DMS114 treated with DMSO at 0.1 percent for 48 hours (cell line): ENCODE measurements at regions not wholly inside any gene's neighbourhood (a gene's known extent, or its start where the extent isn't known, plus 50 kb on each side); places are given as distances from the start of the nearest gene placed in this dataset.
A peak's percentile ranks its signal among the peaks of the same experiment; 100 is the strongest.

Experiments used
- DNase-seq: peaks from one replicate; lab custom pipeline; 2025; ENCODE audit not compliant: unreplicated experiment; lab: John Stamatoyannopoulos, UW

DNA sequence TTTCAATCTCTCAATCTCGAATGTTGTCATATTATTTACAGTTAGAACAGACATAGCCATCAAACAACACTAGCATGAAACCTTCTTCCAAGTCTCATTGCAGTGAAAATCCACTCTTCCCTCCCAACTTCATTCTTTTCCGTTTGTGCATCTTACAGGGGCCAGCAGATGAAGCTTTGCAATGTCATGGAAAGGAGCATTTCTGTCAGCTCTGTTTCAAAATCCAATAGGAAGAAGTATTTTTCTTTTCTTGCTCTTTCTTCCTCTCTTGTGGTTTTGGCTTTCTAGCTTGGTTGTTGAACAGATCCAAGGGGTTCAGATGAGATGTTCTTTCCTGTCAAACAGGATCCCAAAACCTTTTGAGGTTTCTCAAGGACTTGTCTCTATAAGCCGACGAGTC, 416.6 kb downstream of the AEBP2 start:
- DNase-seq, result no peak

DNA sequence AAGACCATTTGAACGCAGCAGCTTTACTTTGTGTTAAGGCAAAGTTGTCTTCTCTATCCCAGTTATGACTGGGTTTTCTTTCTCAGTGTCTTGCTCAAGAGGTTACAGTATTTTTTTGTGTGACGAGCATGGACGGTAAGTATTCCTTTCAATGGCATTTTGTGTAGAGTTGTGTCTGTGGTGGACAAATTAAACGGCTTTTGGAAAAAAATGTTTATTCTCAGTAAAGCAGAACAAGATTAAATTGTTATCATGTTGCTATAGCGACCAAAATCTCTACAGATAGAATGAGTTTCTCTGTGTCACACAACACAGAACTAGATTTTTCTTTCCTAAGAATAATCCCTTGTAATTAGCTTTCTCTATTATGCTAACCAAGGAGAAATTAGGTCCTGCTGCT, 417.1 kb downstream of the AEBP2 start:
- no peak for DNase-seq

DNA sequence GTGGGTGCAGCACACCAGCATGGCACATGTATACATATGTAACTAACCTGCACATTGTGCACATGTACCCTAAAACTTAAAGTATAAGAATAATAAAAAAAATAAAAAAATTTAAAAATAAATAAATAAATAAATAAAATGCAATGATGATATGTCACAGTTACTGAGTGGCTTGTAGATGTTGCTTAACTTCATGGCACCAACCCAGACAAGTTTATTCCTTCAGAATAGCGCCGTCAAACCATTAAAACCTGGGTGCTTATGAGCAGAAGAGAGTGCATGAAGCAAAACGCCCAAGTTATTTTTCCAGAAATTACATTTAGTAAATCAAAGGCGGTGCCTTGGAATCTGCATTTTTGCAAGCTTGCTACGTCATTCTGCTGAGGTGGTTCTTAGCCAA, 417.9 kb downstream of the AEBP2 start:
- DNase-seq, result no peak

DNA sequence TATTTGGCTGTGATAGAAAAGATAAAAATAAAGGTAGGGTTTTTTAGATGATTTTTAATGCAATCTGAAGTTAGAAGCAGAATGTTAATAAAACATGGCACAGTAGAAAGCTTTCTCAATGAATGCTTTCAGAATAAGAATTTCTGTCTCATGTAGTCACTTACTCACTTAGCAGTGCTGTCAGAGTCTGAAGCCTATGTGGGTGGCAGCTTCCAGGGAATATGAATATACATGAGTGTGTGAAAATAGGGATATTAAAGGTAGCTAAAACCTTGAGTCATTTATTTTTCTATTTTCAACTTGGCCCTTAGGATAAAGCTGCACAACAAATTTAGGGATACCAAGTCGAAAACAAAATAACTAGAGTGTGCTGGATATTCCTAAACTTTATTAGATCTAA, 427.9 kb downstream of the AEBP2 start:
- no peak for DNase-seq

DNA sequence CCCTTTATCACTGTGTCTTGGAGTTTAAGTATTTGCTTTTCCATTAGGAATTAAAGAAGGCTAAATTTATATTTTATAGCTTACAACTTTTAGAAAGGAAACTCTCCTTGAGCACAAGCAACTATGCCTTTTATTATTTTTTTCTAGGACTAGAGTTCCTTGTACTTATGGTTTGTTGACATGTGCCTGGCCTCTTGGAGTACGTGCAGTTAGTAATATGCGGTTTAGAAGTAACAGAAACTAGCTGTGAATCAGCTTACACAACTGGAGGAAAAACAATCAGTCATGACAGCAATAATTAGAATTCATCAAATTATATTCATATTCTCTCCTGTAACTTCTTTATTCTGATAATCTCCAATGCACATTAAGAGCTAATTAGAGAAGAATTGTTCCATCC, 428.7 kb downstream of the AEBP2 start:
- peak; percentile 65 for DNase-seq

DNA sequence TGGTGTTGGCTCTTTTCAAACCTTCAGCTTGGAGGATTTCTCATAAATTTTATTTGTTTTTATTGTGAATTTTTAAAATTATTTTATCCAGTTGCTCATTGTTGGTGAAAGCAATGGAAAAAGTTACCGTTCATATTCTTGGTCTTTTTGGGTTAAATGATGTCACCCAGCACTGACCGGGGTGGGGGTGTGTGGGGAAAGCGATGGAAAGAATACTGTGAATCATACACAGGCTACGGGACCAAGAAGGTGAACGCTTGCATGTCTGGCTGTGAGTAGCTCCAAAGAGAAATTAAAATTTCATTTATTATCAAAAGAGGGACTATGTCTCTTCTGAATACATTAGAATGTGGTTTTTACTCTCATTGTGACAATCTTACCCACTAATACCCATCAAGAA, 430.1 kb downstream of the AEBP2 start:
- DNase-seq, result no peak

DNA sequence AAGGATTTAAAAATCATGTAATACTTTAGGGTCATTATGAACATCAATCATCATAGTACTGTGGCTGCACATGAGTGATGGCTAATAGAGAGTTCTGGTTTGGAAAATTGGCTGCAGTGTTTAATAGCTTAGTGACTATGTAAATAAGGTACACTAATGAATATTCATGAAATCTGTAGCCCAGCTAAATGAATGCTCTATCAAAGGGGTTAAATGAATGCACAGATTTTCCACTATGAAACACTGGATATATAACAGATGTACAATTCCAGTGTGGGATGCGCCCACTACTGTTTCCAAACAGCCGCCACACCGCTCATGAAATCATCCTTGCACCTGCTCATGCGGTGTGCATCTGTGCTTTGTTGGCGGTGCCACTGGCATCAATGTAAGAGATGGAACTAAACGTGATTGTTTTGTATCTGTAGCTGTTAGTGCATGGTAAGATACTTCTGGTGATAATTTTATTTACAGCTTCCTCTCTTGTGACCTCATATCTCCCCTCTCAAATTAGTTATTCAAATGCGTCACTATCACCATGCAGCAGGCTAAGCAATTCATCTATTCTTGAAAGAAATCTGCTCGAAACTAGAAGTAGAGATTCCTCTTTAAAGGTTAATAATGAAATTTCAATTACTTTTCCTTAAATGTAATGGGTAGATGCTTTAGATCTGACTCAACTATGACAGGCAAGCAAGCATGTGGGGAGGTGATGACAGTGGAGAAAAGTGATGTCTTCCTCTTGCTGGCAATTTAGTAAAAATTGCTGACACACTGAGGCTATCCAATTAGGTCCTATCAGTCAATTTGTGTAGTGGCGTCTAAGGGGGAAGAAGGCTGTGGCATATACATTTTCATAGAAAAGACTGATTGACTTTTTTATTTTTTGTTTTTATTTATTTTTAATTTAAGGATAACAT, 433.6 kb downstream of the AEBP2 start:
- DNase-seq, result peak; percentile 87

DNA sequence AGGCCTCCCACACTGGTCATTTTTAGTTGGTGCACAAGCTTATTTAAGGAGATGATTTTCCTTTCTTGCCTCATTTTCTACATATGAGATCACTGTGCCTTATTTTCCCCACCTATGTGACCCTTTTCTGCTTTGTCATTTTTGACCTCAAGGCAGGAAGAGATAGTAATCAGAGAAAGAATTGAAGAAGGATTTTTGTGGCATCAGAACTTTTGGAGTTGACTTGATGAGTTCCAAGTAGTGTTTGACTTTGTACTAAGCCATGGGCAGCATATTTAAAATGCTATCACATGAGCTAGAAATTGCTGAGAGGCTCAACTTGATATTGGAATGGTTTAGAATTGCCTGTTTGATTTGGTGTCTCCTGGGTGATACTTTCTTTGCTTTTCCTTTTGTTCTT, 440.8 kb downstream of the AEBP2 start:
- no peak for DNase-seq

DNA sequence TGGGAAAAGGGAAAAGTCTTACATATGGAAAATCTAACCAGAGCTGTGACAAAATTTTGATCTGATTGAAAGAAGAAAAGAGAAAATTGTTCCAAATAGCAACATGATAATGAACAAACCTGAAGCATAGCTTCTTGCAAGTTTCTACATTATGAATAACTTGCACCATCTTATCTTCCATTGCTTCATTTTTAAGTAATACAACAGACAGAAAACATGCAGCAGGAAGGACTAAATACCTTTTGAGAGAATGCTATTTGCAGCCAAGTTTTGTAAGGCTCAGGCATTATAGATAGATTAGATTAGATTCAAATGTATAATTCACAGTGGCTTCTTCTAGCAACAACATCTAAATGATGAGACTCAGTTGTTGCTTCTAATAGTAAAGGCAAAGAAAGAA, 441.4 kb downstream of the AEBP2 start:
- no peak for DNase-seq

DNA sequence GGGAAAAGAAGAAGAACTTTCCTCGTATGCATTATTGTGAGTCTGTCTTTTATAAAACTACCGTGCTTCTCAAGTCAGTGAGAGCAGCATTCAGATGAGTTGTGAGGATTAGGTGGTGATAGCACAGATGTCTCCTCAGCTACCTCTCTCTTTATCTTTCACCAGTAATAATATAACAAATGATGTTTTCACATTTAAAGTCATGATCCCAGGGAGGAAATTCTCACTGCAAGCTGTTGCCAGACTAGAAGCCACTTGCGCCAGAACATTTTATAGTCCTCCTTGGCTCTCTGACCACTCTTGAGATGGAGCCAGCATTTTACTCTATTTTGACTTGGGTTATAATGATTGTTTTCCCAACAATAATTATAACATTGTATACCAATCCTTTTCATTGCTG, 443.1 kb downstream of the AEBP2 start:
- no peak for DNase-seq

DNA sequence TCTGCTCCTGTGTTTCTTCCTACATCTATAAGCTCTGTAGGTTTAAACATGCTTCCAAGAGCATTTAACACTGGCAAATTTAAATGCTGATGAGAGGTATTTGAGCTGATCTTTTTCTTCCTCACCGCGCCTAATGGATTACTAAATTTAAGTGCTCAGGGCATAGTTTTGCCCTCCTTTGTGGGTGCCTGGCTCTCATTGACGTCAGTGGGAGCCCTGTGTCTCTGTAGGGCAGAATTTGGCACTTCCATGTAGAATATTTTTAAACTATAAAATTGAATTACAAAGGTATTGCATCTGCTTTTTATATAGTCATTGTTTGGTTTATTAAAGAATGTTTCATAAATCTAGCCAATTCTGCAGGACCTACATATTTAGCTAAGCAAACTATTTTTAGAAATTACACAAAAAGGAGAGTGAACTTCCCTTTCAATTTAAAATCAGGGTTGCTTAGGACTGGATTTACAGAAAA, 444.8 kb downstream of the AEBP2 start:
- peak; percentile 74 for DNase-seq

DNA sequence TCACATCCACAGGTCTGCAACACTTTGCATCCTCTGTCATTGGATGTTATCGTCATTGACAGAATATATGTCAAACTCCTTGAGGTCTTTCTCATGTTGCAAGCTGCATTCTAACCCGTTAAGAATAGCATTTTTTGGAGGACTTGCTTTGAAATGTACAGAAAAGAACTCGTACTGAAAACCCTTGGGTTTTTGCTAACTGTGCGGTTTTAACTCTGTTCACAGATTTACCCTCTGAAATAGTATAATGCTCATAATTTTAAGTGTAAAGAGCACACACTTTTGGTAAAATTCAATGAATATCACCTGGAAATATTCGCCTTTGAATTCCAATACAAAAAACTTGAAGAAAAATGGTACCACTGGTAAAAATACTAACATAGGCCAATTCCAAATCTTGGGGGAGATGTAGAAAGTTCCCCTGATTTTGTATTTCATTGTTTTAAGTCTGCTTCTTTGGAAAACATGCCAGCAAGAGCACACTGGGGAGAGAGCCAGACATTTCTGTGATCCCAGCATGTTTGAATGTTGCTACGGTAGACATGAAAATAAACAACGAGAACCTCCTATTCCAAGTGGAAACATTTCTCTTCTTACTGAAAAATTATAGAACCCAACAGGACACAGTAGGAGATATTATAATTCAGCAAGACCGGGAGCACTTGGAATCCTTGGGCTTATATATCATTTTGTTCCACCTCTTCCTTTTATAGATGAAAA, 446.0 kb downstream of the AEBP2 start:
- DNase-seq, result no peak

DNA sequence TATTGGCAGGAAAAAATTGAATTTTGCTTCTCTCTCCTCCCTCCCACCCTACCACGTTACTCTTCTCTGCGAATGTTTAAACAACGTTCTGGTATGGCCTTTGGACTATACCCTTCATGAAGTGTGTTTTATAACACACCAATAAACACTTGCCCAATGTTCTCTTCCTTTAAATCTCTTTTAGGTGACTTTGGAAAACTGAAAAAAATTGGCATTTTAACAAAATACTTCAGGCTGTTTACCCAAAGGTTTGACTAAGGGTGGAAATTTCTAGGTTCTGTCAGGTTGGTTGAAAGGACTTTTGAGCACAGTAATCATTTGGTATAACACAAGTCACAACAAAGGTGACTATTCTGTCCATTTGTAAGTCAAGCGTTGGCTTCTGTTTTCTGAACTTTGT, 446.8 kb downstream of the AEBP2 start:
- DNase-seq, result no peak

DNA sequence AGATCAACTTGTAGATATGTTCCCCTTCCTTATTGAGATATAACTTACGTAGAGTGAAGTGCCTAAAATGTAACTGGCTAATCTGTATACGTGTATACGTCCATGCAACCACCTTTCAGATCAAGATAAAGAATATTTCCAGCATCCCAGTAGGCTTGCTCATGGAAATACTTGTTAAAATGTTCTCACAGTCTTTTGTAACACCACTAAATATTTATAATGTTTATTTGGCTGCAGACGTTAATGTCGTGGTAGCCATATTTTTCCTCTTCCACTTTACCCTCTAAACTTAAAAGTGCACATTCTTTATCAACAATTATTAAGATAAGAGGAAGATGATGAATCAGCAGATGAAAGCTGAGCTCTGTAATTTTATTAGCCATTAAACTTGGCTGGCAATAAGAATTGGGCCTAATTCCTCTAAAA, 447.4 kb downstream of the AEBP2 start:
- no peak for DNase-seq

DNA sequence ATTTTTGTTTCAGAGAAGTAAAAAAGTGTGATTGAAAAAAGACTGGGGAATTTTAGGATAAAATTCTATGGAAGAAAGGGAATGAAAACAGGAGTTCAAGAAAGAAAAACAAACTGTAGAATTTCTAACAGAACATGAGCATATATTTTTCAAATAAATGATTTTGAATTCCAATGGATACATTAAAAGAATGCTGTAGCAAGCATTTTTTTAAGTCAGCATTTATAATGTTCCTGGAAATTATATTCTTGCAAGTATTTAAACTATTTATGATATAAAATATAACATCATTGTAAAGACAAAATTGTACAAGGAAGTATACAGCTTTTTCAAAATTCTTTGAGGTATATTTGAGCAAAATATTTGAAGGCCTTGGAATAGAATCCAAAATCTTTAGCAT, 450.7 kb downstream of the AEBP2 start:
- DNase-seq, result no peak

DNA sequence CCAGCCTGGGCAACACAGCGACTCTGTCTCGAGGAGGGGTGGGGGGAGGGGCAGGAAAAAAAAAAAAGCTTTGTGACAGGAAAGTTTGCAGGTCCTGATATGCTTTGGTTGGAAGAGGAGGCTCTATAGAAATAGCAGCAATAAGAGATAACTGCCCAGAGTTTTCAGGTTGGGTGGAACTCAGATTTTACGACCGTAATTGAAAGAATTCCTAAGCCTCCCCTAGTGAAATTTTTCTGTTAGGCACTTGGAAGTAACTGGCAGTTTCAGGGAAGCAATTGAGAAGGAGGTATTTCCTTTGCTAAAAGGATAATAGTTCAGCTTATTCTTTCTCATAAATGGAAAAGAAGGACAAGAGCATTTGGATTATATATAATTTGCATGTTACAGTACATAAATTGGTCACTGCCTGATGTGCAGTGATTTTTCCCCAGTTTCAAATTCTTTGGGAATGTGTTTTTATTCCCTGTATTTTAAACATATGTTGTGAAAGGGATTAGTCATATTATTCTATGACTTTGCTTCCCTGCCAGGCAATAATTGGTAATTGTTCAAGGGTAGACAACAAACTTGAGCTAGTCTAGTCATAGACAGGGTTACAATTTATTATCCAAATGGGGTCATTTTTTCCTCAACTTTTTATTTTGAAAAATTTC, 452.8 kb downstream of the AEBP2 start:
- DNase-seq, result peak; percentile 72

DNA sequence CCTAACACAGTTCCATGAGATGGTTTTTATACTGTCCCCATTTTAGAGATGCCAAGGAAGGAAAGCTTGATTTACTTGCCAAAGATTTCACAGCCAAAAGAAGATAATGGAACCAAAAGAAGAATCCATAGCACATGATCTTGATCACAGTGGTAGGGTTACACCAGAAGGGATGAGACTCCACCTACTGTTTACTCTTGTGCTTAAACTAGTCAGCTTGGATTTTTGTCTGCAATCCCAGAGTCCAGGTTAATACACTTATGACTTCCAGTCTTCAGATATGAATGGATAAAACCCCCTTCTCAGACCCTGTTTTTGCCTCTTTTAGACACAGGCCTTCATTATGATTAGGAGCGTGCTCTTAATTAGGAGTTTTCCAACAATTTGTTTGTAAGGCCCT, 454.2 kb downstream of the AEBP2 start:
- peak; percentile 66 for DNase-seq

DNA sequence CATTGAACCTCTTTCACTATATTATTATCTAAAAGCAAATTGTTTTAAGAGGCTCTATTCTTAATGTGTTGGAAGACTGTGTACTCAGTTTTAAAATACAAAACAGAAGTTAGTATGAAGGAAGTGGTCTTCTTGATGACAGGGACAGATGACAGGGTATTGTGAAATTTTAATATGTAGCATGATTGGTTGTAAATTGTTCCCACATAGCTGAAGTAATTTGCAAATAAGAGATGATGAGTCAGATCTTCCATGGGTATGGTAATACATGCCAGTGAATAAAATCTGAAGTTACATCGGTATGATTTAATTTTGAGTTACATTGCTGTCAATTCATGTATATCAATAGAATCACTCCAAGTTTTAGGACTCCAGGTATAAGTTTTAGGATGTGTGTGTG, 454.8 kb downstream of the AEBP2 start:
- no peak for DNase-seq

DNA sequence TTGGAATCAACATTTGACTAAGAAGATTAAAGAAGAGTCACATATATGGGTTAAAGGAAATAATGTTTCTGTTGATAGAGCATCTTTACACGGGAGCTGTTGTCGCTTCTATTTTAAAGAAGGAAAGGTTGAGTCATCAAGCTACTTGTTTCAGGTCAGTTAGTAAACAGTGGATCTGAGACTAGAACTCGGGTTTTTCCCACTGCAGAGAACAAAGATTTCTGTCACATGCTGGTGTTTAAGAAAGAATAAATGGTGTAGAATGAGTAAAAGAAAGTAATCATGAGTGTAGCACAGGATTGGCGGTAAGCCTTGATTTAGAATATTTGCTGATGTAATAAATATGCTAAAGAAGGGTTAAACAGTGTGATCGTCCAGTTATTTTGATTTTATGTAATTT, 455.5 kb downstream of the AEBP2 start:
- no peak for DNase-seq

DNA sequence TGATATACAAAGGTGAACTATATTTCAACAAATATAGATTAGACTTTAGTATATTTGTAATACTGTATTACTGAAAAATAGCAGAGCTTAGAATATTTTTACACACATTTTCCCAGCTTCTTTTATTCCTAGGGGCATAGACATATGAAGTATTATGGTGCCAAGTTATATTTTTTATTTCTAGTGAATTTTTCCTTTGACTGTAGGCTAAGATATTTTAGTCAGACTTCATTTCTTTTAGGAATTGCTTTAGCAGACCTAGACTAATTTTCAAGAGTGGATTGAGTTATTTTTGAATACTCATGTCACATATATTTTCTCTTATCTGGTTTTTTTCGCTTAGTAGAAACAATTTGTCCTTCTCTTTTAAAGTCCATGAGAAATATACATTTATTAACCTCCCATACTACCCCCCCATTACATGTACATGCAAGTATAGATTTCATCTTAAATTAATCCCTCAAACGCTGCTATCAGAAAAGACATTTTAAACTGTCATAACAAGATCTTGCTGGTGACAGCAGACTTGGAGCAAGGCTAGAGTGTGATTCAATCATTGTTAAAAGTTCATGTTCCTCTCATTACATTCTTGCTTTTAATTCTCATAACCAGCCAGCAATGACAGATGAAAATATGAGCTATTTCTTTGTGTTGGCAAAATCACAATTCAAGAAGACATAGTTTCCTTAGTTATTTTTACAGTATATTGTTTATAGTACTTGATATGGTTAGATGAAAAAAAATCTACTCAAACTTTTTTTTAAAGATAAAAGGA, 456.1 kb downstream of the AEBP2 start:
- no peak for DNase-seq

DNA sequence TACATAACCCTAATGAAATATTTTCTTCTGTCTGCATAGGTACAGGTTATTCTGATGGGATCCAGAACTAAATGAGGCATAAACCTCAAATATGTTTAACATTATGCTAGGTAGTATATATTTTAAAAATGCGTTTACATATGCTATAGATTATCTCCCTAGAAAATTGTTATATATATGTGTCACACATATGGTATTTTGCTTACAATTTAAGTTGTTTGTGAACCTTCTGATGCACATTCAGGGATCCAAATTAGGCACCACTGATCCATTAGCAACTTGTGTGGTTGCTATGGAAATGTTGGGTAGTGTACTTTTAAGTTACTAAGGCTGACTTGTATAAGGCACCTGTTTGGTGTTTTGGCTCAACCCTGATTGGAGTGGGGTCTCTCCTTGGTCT, 456.7 kb downstream of the AEBP2 start:
- no peak for DNase-seq
